ENCODE measurements at regions not wholly inside any gene's neighbourhood (a gene's known extent, or its start where the extent isn't known, plus 50 kb on each side); places are given as distances from the start of the nearest gene placed in this dataset.

DNA sequence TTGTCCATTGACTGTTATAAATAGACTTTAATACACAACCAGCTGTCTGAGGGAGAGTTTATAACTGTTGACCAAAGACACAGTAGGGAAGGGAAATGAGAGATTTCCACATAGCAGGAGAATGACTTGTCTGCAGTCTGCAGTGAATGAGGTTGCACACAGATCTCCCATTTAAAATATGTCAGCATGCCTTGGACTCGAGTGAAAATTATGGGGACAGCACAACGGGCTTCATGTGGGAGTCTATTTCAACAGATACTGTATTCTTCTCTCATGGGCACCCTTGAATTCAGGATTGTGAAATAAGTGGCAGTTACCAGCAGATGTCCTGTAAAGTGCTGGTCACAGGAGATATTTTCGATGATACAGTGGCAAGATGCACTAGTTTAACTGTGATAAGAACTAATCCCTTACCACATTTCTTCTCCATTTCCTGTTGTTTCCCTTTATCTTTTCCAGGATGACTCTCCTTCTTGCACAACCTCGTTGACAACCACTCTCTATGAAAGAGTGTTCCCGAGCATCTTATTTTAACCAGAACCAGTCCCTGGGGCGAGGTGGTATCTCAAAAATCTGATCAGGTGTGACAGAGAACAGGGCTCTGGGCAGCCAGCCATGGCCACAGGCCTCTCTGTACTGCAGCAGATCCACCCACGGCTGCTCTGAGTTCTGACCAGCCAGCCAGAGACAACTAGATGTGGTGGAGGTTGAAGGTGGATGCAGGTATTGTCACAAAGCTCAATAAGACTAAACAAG lies 51.5 kb upstream of the MAP3K1 start:
- intact Hi-C loops (cut with DNase I) = no loop called here
- TF ChIP-seq CTCF (IDR thresholded peaks at IDR 0.05) = no peak
- no peak overlapping the region for H3K27ac ChIP-seq

GRCh38 chr5:56763182-56763581 lies 52.2 kb upstream of the MAP3K1 start:
- H3K9me3 ChIP-seq = no peaks in the 10 kb centered on the region
- H3K27ac ChIP-seq = no peak overlapping the region
- H3K36me3 ChIP-seq = no peaks in the 10 kb centered on the region
- no peaks in the 10 kb centered on the region for H3K4me1 ChIP-seq
- no peak for DNase-seq
- no peaks in the 10 kb centered on the region for H3K27me3 ChIP-seq
- no peak for TF ChIP-seq CTCF (IDR thresholded peaks at IDR 0.05)
- intact Hi-C loops (cut with DNase I) = no loop called here
- no peak overlapping the region for H3K4me3 ChIP-seq
- no peak overlapping the region for H3K9ac ChIP-seq (ENCODE audit: low read depth in 2 of 2, low read length in 2 of 2)

More for the DNA sequence above, 51.5 kb upstream of the MAP3K1 start:
- H3K27me3 ChIP-seq = no peaks in the 10 kb centered on the region
- H3K4me1 ChIP-seq = no peaks in the 10 kb centered on the region
- no peaks in the 10 kb centered on the region for H3K9me3 ChIP-seq
- no peak overlapping the region for H3K4me3 ChIP-seq
- no peaks in the 10 kb centered on the region for H3K36me3 ChIP-seq
- DNase-seq = no peak
- no peak overlapping the region for H3K9ac ChIP-seq (ENCODE audit: low read depth in 2 of 2, low read length in 2 of 2)

GRCh38 chr5:56761151-56761885 lies 54.0 kb upstream of the MAP3K1 start:
- intact Hi-C loops (cut with DNase I) = no loop called here
- no peaks in the 10 kb centered on the region for H3K27me3 ChIP-seq

GRCh38 chr5:56760723-56761122 lies 54.6 kb upstream of the MAP3K1 start:
- Histone ChIP-seq H3K27ac (no peak overlapping the region), H3K27me3 (no peaks in the 10 kb centered on the region), H3K4me1 (no peaks in the 10 kb centered on the region), H3K9ac (ENCODE audit: low read depth in 2 of 2, low read length in 2 of 2) (no peak overlapping the region), H3K4me3 (no peak overlapping the region), H3K9me3 (no peaks in the 10 kb centered on the region), H3K36me3 (no peaks in the 10 kb centered on the region)
- intact Hi-C loops (cut with DNase I) = no loop called here
- no peak for DNase-seq
- TF ChIP-seq CTCF (IDR thresholded peaks at IDR 0.05) = no peak

More at GRCh38 chr5:56761151-56761885, 54.0 kb upstream of the MAP3K1 start:
- no peak for DNase-seq
- Histone ChIP-seq H3K9me3 (no peaks in the 10 kb centered on the region), H3K36me3 (no peaks in the 10 kb centered on the region), H3K4me3 (no peak overlapping the region), H3K9ac (ENCODE audit: low read depth in 2 of 2, low read length in 2 of 2) (no peak overlapping the region), H3K27ac (no peak overlapping the region), H3K4me1 (no peaks in the 10 kb centered on the region)
- TF ChIP-seq CTCF (IDR thresholded peaks at IDR 0.05) = no peak

DNA sequence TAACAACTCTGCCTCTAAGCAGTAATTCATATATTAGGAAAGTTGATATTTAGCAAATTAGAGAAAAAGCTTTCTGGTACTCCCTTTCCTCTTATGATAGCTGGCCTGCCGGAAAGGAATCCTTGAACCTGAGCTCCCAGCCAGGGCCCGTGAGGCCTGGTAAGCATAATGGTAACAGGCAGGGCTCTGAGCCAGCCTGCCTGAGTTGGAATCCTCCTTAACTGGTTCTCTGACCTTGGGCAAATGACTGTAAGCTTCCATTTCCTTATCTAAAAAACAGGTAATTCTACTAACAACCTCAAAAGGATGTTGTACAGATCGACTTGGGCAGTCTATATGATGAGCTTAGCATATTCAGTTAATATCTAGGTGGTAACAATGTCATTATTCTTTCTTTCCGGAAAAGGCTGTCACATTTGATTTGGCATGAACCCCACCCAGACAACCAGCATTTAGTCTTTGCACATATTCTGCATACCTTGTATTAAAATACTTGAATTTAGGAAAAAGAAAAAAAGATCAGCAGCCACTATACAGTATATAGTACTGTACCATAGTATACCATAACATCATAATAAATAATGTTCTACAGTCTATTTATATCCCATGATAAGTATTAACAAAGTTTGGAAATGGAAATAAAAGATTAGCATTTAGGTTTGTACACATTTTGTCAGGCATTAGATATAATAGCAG lies 55.7 kb upstream of the MAP3K1 start:
- Histone ChIP-seq H3K4me3 (no peak overlapping the region), H3K9me3 (no peaks in the 10 kb centered on the region), H3K9ac (ENCODE audit: low read depth in 2 of 2, low read length in 2 of 2) (no peak overlapping the region), H3K36me3 (no peaks in the 10 kb centered on the region), H3K27ac (no peak overlapping the region), H3K27me3 (no peaks in the 10 kb centered on the region), H3K4me1 (no peaks in the 10 kb centered on the region)
- no peak for TF ChIP-seq CTCF (IDR thresholded peaks at IDR 0.05)
- DNase-seq = no peak
- intact Hi-C loops (cut with DNase I) = no loop called here

Data from colonic mucosa (tissue), 4 donors.